Peyer's patch (tissue), 4 donors: ENCODE measurements at regions not wholly inside any gene's neighbourhood (a gene's known extent, or its start where the extent isn't known, plus 50 kb on each side); places are given as distances from the start of the nearest gene placed in this dataset.

Experiments
- DNase-seq, 3 donors: peaks; one replicate each; pipeline ENCODE4 v3.0.0-alpha.2; 2017 to 2019
- H3K27ac ChIP-seq, 4 donors: fragments of 200-600 bp; sonication (generic); one replicate each; pipeline ENCODE4 v1.5.1; 2016 to 2019
- H3K27me3 ChIP-seq, 2 donors: fragments of 200-600 bp; sonication (generic); one replicate each; pipeline ENCODE4 v1.5.1; 2019
- H3K36me3 ChIP-seq, 3 donors: fragments of 200-600 bp; sonication (generic); one replicate each; pipeline ENCODE4 v1.5.1; 2016 to 2019
- H3K4me1 ChIP-seq, 4 donors: fragments of 200-600 bp; sonication (generic); one replicate each; pipeline ENCODE4 v1.5.1; 2016 to 2019
- H3K4me3 ChIP-seq, 4 donors: fragments of 200-600 bp; sonication (generic); 1 replicate in 3 of 4; 2 replicates in 1 of 4; pipeline ENCODE4 v1.5.1; 2016 to 2019; ENCODE audit warnings: mild to moderate bottlenecking in 1 of 4
- H3K9me3 ChIP-seq, 4 donors: fragments of 200-600 bp; sonication (generic); one replicate each; pipeline ENCODE4 v1.5.1; 2016 to 2019; ENCODE audit warnings: mild to moderate bottlenecking in 1 of 4
- POLR2A ChIP-seq, 2 donors: fragments of 450-650 bp; IDR thresholded peaks; one replicate each; pipeline ENCODE4 v1.5.1; 2017; ENCODE audit warnings: antibody characterized with exemption in 2 of 2, mild to moderate bottlenecking in 2 of 2, moderate library complexity in 2 of 2
- TF ChIP-seq, protein P1 (sequence below), 6 experiments: fragments of 450-650 bp in 4 of 6; fragments of 200-600 bp in 2 of 6; sonication (generic) in 1 of 6; IDR thresholded peaks; one replicate each; pipeline ENCODE4 v1.5.1; 2017 to 2019; ENCODE audit warnings: antibody characterized with exemption in 6 of 6, mild to moderate bottlenecking in 3 of 6, moderate library complexity in 1 of 6

DNA sequence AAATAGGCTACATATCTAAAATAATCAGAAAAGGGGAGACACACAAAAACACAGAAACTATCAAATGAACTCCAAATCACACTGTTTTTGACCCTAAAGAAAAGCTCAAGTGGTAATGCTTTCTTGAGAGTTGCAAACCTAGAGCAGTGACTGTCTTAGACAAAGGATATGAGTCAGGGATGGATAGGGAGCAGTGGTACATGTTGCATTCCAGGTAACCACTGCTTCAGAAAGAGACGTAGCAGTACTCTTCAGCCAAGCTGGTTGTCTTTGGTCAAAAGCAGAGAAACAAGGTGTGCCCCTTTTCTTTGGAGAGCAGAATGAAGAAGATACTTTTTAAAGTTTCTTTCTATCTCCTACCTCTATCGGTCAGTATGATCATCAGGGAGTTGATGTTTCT, 1003.6 kb downstream of the CDH9 start:
- Histone ChIP-seq H3K27me3 (no peaks in the 10 kb centered on the region), H3K9me3 (no peaks in the 10 kb centered on the region), H3K27ac (no peak overlapping the region), H3K36me3 (no peaks in the 10 kb centered on the region), H3K4me3 (no peak overlapping the region), H3K4me1 (no peaks in the 10 kb centered on the region)
- no peak for TF ChIP-seq POLR2A (IDR thresholded peaks at IDR 0.05)
- TF ChIP-seq, protein P1, sequence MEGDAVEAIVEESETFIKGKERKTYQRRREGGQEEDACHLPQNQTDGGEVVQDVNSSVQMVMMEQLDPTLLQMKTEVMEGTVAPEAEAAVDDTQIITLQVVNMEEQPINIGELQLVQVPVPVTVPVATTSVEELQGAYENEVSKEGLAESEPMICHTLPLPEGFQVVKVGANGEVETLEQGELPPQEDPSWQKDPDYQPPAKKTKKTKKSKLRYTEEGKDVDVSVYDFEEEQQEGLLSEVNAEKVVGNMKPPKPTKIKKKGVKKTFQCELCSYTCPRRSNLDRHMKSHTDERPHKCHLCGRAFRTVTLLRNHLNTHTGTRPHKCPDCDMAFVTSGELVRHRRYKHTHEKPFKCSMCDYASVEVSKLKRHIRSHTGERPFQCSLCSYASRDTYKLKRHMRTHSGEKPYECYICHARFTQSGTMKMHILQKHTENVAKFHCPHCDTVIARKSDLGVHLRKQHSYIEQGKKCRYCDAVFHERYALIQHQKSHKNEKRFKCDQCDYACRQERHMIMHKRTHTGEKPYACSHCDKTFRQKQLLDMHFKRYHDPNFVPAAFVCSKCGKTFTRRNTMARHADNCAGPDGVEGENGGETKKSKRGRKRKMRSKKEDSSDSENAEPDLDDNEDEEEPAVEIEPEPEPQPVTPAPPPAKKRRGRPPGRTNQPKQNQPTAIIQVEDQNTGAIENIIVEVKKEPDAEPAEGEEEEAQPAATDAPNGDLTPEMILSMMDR (IDR thresholded peaks at IDR 0.05): no peak
- no peak for DNase-seq

DNA sequence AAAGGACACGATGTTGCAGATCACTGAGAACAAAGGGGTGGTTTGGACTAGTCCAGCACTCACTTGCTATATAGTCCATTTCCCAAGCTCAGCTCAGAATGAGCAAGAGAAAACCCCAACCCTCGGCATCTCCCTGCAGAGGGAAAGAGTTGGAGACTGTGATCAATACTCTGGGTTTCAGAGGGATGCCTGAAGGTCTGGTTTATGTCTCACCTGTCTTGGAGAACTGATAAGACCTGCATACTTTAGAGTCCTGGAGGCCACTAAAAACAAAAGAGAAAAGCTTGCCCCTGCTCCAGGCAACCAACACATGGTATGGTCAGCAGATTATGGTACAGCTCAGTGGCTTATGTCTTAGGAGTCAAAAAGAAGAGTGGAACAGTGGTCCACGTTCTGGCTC, 1006.9 kb downstream of the CDH9 start:
- no peak for TF ChIP-seq POLR2A (IDR thresholded peaks at IDR 0.05)
- TF ChIP-seq, protein P1 (IDR thresholded peaks at IDR 0.05): no peak
- Histone ChIP-seq H3K4me3 (no peak overlapping the region), H3K27me3 (no peaks in the 10 kb centered on the region), H3K4me1 (no peaks in the 10 kb centered on the region), H3K27ac (no peak overlapping the region), H3K9me3 (no peaks in the 10 kb centered on the region), H3K36me3 (no peaks in the 10 kb centered on the region)
- DNase-seq: no peak

DNA sequence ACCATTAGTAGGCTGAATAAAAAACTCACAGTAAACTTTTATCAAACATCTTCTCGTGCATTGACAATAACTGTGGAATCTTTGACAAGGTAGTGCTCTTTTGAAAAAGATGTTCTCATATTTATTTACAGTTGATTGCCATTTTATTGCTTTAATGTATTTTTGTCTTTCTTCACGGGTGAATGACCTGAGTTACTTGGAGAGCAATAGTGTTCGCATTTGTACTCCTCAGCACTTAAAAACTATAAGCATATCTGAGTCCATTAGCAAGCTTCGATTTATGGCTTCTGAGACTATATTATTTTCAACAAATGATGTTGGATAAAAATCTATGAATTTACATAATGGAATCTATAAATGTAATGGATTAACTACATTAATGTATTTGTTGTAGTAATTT, 1012.3 kb downstream of the CDH9 start:
- no peaks in the 10 kb centered on the region for H3K27me3 ChIP-seq
- H3K4me1 ChIP-seq: no peaks in the 10 kb centered on the region
- H3K9me3 ChIP-seq: no peaks in the 10 kb centered on the region
- H3K27ac ChIP-seq: no peak overlapping the region
- no peak for TF ChIP-seq POLR2A (IDR thresholded peaks at IDR 0.05)
- TF ChIP-seq, protein P1 (IDR thresholded peaks at IDR 0.05): no peak
- H3K36me3 ChIP-seq: no peaks in the 10 kb centered on the region
- DNase-seq: no peak
- no peak overlapping the region for H3K4me3 ChIP-seq

DNA sequence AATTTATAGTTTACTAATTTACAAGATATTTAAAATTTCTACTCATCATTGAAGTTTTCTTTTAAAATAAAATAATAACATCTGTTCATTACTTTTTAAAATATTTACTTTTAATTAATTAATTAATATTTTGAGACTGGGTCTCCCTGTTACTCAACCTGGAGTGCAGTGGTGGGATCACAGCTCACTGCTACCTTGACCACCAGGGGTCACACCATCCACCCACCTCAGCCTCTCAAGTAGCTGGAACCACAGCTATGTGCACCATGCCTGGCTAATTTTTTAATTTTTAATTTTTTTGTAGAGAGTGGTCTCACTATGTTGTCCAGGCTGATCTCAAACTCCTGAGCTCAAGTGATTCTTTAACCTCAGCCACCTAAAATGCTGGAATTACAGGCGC, 1013.6 kb downstream of the CDH9 start:
- DNase-seq: no peak
- H3K4me3 ChIP-seq: no peak overlapping the region

DNA sequence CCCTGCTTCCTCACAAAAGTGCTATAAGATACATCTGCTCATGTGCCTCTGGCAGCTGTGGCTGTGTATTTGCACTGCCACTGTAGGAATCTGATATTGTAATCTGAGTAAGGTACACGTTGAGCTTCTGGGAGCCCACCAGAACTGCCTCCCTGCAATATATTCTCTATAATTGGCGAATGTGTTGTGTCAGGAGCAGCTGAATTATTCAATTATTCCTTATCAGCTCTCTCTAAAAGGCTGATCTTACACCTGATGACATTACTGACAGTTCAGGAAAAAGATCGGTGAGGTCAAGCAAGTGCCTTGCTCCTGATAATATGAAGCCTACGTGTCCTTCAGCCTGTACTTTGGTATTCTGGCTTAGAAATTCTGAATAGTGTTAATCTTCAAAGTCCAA, 1015.0 kb downstream of the CDH9 start:
- H3K4me1 ChIP-seq: no peaks in the 10 kb centered on the region
- H3K27ac ChIP-seq: no peak overlapping the region
- no peaks in the 10 kb centered on the region for H3K36me3 ChIP-seq
- H3K27me3 ChIP-seq: no peaks in the 10 kb centered on the region
- no peak for DNase-seq
- no peak for TF ChIP-seq POLR2A (IDR thresholded peaks at IDR 0.05)
- TF ChIP-seq, protein P1 (IDR thresholded peaks at IDR 0.05): no peak
- no peak overlapping the region for H3K4me3 ChIP-seq
- no peaks in the 10 kb centered on the region for H3K9me3 ChIP-seq

More for the DNA sequence above, 1013.6 kb downstream of the CDH9 start:
- Histone ChIP-seq H3K36me3 (no peaks in the 10 kb centered on the region), H3K27me3 (no peaks in the 10 kb centered on the region), H3K4me1 (no peaks in the 10 kb centered on the region), H3K9me3 (no peaks in the 10 kb centered on the region), H3K27ac (no peak overlapping the region)
- TF ChIP-seq POLR2A (IDR thresholded peaks at IDR 0.05): no peak
- TF ChIP-seq, protein P1 (IDR thresholded peaks at IDR 0.05): no peak

DNA sequence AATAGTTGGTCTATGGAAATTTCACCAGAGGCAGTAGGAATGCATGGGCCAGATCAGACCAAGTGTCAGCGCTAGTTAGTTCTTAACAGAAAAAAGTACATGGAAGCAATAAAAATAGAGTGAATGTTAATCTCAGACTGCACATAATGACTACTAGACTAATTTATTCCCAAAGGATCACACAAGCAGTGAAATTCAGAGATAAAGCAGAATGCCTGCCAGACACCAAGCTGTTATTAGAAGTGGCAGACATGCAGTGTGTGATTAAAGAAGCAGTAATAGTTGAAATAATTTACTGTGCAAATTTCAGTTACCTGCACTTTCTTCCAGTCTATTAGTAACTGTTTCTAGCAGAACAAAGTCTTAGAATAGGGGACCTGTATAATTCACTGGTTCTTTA, 1024.2 kb downstream of the CDH9 start:
- no peak overlapping the region for H3K4me3 ChIP-seq
- TF ChIP-seq, protein P1 (IDR thresholded peaks at IDR 0.05): no peak
- no peak for TF ChIP-seq POLR2A (IDR thresholded peaks at IDR 0.05)
- H3K27me3 ChIP-seq: no peaks in the 10 kb centered on the region
- no peaks in the 10 kb centered on the region for H3K4me1 ChIP-seq
- no peaks in the 10 kb centered on the region for H3K36me3 ChIP-seq
- H3K27ac ChIP-seq: no peak overlapping the region
- DNase-seq: no peak
- no peaks in the 10 kb centered on the region for H3K9me3 ChIP-seq
